ENCODE measurements at regions not wholly inside any gene's neighbourhood (a gene's known extent, or its start where the extent isn't known, plus 50 kb on each side); places are given as distances from the start of the nearest gene placed in this dataset.

- TF ChIP-seq POLR2A (IDR thresholded peaks at IDR 0.05) (no peak), CTCF (IDR thresholded peaks at IDR 0.05) (no peak)
Measured at GRCh38 chr9:79477241-79477840, 94.4 kb upstream of the TLE4 start.

Data from testis (tissue), 2 donors.